GM18907 (cell line): ENCODE measurements at regions not wholly inside any gene's neighbourhood (a gene's known extent, or its start where the extent isn't known, plus 50 kb on each side); places are given as distances from the start of the nearest gene placed in this dataset.

ENCODE experiments used
- ATAC-seq: cut with Tn5 transposase; IDR thresholded peaks from one replicate; pipeline ENCODE4 v1.9.1; 2021; ENCODE audit warnings: mild to moderate bottlenecking, moderate library complexity; ENCODE audit not compliant: unreplicated experiment

GRCh38 chr4:163941221-163941905 is 446.9 kb downstream of the TMA16 start:
- no peak for ATAC-seq

GRCh38 chr4:163948920-163949455 is 454.5 kb downstream of the TMA16 start:
- ATAC-seq, result no peak

- ATAC-seq, result no peak
These were observed 455.6 kb downstream of the TMA16 start for GRCh38 chr4:163949976-163950601.

- ATAC-seq, result no peak
These were observed 460.8 kb downstream of the TMA16 start for GRCh38 chr4:163955288-163955687.

GRCh38 chr4:163958751-163959150 is 464.3 kb downstream of the TMA16 start:
- ATAC-seq, result no peak

- no peak for ATAC-seq
These were observed 465.4 kb downstream of the TMA16 start for GRCh38 chr4:163959932-163960331.

GRCh38 chr4:163966612-163967011 is 472.1 kb downstream of the TMA16 start:
- ATAC-seq, result no peak

- ATAC-seq, result peak; percentile 70
These were observed 472.8 kb downstream of the TMA16 start for GRCh38 chr4:163967263-163967662.

GRCh38 chr4:163967710-163968109 is 473.2 kb downstream of the TMA16 start:
- peak; percentile 6 for ATAC-seq

- ATAC-seq, result no peak
These were observed 474.8 kb downstream of the TMA16 start for GRCh38 chr4:163969291-163969690.

- ATAC-seq, result no peak
These were observed 482.1 kb downstream of the TMA16 start for GRCh38 chr4:163976588-163976987.

GRCh38 chr4:163988391-163988790 is 493.9 kb downstream of the TMA16 start:
- ATAC-seq, result no peak

- no peak for ATAC-seq
These were observed 494.4 kb downstream of the TMA16 start for GRCh38 chr4:163988865-163989264.

GRCh38 chr4:163991298-163991865 is 496.9 kb downstream of the TMA16 start:
- ATAC-seq, result no peak

GRCh38 chr4:164009435-164009834 is 514.9 kb downstream of the TMA16 start:
- no peak for ATAC-seq

GRCh38 chr4:164011791-164012190 is 517.3 kb downstream of the TMA16 start:
- ATAC-seq, result peak; percentile 23

GRCh38 chr4:164012396-164013027 is 518.0 kb downstream of the TMA16 start:
- peak; percentile 76 for ATAC-seq

- ATAC-seq, result no peak
These were observed 527.5 kb downstream of the TMA16 start for GRCh38 chr4:164021947-164022346.

- peak; percentile 61 for ATAC-seq
These were observed 528.7 kb downstream of the TMA16 start for GRCh38 chr4:164023214-164023613.

GRCh38 chr4:164027805-164028204 is 533.3 kb downstream of the TMA16 start:
- peak; percentile 47 for ATAC-seq

- ATAC-seq, result no peak
These were observed 545.0 kb downstream of the TMA16 start for GRCh38 chr4:164039482-164039881.
